OCI-M1 (cell line): ENCODE measurements at regions not wholly inside any gene's neighbourhood (a gene's known extent, or its start where the extent isn't known, plus 50 kb on each side); places are given as distances from the start of the nearest gene placed in this dataset.
A peak's percentile ranks its signal among the peaks of the same experiment; 100 is the strongest.

Experiments used
- DNase-seq: peaks from one replicate; lab custom pipeline; 2025; lab: John Stamatoyannopoulos, UW

DNA sequence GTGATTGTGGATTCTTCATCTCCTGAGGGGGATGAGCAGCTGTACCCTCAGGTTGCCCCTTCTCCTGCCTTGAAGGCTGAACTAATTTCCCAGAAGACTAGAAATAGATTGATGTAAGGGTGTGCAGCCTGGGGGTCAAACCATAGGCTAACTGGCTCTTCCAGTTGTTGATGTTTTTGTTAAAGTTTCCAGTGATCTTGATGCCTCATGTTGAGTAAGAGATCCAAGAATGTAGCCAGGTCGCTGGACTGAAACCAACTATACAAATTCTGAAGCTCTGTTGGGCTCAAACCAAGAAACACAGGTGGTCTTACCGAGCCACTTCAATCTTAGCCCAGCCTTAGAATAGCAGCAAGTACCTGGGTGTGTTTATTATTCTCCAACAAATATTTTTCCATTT is 391.8 kb downstream of the KLF5 start:
- no peak for DNase-seq

DNA sequence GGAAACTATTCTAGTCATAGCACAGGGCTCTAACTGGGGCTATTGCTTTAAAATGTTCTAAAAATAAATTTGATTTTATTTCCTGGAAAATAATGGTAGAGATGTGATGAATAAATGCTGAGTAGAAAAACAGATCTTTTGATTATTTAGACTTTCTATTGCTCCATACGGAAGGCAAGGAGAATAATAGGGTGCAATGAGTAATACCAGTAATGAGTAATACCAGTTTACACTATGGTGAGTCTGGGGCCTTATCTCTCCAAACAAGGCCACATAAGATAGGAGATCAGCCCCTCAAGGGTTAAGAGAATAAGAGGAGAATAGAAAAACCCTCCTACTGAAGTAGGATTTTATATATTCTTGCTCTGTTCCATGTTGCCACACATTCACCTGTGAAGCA is 390.4 kb downstream of the KLF5 start:
- DNase-seq = no peak

DNA sequence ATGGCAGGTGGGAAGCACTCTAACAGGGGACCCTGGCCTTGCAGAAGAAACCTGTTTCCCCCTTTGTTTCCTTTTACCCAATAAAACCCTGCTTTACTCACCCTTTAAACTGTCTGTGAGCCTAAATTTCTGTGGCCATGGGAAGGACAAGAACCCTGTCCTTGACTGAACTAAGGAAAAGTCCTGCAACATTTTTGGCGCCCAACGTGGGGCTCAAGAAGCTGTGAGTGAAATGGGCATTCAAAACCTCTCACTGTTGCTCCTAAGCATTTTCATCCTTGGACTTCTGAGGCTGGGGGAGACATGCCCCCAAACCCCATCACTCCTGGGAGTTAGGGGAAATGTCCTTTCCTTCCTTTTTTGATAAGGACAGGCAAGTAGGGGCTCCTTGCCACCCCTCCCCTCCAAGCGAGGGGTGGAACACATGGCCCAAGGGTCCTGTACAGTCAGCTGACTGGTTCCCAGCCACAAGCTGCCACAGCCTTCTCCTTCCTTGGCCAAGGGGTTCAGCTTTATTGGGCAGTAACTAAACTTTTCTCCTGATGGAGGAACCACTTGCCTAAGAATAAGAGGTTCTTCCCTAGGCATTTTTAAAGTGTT is 381.6 kb downstream of the KLF5 start:
- peak; percentile 45 for DNase-seq

DNA sequence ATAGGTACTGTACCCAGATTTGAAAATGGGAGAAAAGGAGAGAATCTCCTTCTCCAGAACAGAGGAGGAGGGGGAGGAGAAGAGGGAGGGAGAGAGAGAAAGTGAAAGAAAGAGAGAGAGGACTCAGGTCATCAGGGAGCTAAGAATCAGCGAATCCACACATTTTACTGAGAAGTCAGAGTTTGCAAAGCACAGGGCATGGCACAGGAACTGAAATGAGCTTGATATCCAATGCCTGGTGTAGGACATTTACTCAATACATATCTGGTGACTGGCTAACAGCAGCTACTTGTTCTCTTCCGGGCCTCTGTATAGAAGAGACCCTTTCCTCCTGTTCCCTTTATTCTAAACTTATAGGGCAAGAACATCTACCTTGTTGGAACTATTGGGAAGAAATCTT is 375.1 kb downstream of the KLF5 start:
- peak; percentile 78 for DNase-seq

DNA sequence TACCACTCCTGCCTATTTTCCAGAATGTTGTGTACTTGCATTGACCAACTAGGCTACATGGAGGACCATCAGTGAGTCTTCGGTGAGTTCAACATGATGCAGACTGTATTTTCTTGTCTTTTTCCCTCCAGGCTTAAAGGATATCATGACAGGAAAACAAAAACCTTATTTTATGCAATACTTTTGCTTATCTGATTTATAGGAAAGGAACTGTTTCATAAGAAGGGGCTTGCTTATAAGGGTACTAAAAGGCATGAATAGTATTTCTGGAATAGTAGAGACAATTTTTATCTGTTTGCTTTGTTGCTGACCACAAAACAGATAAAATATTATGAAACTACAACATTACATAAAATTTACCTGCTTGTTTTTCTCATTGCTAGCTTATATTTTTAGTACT is 374.7 kb downstream of the KLF5 start:
- peak; percentile 49 for DNase-seq

DNA sequence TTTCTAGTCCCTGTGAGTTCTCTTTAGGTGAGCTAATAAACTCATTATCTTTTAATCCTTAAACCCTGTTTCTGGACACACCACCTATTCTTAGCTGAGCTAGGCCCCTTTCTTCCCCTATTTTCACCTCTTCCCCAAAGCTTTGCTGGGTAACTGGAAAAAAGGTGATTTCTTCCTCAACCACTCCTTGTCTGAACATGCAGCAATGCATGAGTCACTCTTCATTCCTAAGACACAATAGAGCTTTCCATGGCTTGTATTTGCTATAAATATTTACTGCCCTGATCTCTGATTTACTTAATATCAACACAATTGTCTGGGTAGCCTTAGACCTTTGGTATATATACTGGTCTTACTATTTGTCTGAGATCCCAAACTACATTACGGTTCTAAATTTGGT is 370.9 kb downstream of the KLF5 start:
- DNase-seq = no peak

DNA sequence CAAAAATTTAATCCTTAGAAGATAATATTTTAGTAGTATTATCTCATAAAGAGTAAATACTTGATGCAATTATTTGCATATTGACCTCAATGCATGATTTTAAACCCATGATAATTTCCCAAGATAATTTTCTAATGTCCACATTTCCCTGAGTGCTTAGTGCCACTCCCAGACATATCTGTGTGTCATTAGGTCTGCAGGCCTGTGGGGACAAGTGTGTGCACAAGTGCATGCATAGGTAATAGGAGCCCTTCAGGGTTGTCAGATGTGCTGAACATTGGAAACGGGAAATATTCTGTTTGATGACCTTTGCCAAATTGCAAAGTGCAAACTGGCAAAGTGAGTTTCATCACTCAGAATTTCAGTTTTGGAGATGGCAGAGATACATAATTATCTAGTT is 369.9 kb downstream of the KLF5 start:
- no peak for DNase-seq

DNA sequence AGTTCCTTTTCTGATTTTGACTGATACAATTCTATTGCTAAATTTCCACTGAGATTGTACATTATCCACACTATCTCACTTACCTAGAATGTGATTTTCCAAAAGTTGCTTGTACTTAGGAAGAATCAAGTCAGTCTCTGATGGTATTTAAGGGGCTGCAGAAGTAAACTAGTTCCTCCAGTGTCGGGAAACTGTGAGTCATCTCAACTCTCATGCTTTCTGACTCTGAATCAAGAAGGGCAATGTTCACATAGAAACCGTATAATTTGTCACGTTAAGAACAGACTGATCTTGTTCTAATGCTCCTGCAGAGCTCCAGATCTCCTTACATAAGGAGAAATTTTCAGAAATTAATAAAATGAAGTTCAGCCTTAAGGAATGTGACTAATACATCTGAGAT is 369.3 kb downstream of the KLF5 start:
- DNase-seq = no peak

DNA sequence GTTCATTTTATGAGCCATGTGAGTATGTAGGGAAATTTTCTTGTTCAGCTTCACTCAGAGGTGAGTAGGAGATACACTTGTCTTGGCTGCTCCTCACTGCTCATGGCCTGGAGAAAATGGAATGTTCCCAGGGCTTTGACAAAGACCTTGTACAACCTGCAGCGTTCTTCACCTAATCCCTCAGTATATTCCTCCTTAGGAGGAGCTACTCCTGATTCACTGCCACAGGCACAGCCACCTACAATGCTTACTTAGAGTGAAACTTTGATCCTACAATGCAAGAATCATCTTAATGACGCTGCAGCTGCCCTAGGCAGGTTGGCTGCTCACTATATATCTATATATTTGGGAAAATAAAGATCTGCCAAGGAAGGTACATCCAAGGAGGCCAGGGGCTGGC is 364.2 kb downstream of the KLF5 start:
- no peak for DNase-seq

DNA sequence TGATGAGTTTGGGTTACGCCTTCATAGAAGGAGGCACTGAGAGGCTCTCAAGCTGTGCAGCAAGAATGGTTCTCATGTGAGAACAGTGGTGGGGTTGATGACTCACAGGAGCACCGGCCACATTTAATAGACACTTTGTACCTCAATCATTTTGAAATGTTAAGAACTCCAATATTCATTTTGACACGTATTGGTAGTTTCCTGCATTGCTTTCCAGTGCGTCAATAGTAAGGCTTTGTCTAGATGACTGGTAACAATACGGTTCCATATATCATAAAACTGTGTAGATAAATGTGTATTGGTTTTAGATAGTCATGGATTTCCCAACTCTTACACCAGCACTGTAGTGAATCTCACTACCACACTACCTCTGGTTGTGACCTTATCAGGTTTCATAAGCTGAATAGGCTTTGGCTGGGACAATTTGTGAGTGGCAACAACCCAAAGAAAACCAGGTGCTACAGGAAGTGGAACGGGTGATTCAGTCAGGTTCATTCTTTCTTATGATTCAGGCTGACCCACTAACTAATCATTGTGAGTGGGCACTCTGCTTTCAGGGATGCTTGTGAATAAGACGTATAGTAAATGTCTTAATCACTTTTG is 362.6 kb downstream of the KLF5 start:
- no peak for DNase-seq

DNA sequence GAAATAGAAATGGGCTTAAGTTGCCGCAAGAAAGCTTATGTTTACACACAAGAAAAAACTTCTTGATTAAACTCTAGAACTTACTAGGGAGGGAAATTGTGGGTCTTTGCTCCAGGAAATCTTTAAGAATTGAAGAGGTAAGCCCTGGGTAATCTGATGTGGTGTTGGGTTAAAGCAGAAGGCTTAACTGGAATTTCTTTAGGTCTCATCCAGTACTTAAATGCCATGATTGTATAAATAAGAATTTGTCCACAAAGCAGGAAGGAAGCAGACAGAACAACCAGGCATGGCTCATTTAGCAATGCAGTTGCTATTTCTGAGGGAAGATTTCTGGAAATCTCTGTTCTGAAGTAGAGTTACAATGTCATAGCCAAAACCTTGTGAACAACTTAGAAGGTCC is 360.4 kb downstream of the KLF5 start:
- DNase-seq = no peak

DNA sequence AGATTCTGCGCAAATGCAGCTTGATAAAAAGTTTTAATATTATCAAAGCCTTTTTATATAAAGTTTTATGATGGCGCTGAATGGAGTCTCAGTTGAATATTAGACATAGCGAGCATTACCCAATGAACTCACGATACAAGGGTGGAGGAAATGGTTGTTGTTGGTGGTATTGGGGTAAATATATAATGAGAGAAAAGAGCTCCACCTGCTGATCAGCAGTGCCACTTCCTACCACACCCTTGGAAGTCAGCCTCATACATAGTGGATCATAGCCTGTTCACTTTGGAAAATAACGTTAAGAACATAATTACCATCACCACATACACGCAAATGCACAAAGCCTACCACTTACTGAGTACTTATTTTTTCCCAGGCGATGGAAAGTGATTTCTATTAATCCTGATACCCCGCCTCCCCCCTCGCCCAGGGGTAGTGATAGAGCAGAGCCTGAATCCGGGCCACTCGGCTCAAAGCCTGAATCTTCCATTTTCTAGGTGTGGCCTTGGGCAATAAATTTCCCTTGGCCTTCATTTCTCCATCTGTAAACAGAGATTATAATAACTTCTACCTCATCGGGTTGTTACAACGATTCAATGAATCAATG is 358.3 kb downstream of the KLF5 start:
- peak; percentile 13 for DNase-seq

DNA sequence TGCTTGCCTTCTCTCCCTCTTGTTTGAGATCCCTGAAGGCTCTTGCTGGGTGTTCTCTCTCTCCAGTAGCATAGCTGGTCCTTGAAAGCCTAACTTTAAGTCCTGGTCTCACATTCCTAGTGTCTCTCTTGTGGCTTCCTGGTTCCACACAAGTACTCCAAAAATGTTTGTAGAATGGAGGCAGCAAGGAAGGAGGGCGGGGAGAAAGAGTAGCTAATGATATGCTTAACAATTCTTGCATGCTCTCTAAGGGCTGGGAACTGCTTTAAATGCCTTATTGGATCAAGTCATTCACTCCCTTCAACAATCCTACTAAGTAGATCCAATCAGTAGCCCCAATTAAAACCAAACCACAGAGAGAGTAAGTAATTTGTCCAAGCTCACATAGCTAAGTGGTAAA is 357.3 kb downstream of the KLF5 start:
- no peak for DNase-seq

DNA sequence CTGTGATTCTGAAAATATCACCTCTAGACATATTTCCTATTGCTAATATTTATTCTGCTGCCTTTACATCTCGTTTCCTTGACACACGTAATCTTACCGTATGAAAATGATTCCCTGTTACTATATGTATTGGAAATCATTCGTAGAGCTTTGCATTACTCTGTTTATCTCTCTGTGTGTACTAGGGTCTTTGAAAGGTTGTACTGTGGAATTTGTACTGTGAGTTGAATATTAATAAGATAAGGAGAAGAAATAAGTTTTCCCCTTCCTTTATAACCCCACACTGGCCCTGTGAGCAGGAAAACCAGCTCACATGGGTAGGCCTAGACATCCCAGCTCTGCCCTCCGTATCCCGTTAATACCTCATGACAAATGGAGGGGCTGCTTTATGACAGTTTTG is 354.9 kb downstream of the KLF5 start:
- no peak for DNase-seq

DNA sequence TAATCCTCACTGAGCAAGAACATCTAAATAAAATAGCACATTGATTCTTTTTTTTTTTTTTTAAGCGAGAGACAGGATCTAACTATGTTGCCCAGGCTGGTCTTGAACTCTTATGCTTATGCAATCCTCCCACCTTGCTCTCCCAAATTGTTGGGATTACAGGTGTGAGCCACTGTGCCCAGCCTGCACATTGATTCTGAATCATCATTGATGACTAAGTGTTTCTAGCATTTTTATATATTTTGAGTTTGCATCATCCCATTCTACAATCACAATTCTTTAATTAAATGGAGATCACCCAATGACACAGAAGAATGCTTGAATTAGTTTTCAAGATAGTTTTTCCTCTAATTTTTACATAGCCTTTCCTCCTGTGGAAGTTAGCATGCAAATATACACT is 354.1 kb downstream of the KLF5 start:
- no peak for DNase-seq

DNA sequence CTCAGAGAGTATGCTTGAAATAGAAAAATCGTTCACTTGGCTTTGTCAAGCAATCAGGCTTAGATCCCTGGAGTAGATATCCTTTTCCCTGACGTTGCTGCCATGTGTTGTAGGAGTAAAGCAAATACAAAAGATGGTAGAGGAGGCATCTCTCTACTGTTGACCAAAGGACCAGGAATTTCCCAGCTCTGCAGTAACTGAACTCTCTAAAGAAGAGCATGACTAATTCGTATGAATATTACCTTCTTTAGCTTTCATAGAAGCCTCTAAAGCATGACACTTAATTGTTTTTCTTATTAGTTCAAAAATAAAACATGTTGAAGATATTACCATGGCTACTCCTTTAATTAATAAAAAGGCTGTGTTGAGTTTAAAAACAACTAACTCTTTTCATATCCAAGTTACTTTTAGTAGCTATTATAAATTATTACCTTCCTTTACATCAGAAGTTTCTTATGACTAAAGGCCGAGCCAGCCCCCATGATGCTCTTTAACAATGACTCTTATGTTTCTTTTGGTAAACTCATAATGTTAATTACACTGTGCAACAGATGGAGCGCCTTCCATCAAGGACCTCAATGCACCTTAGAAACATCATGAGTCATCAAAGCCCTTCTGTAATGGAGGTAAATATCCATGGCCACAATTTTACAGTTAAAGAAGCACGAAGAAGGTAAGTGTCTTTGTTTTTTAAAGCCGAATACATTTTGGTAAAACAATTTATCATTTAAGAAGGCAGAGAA is 352.4 kb downstream of the KLF5 start:
- DNase-seq = no peak

DNA sequence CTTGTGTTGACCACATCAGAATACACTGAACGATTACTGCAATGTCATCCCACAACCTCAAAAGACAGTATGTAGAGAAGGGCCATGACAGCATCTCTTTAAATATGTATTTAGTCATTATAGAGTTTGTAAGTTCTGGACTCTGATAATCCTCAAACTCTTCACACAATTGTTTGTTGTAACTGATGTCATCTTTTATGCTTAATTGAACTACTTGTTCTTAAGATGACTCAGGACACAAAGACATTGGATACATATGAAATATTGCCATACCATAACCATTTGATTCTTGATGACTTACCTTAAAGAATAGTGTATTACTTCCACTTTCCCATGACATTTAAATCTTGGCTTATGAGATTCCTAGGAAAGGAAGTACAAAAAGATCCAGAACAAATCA is 347.6 kb downstream of the KLF5 start:
- no peak for DNase-seq

DNA sequence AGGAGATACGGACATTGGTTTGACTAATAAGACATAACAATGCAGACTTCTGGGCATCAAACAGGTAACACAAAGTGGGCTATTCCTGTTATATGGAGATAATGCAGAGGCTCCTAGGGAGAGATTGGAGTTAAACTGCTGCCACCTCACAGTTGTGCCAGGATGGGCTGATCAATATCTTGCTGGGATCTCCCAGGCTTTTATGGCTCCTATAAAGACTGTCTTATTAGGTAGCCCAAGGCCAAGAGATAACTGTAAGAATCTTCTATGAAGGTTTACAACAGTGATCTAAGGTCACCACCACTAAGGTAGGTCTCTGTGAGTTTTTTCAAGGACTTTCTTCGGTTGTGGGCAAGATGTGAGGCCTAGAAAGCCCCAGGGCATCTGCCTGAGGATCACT is 345.8 kb downstream of the KLF5 start:
- no peak for DNase-seq

DNA sequence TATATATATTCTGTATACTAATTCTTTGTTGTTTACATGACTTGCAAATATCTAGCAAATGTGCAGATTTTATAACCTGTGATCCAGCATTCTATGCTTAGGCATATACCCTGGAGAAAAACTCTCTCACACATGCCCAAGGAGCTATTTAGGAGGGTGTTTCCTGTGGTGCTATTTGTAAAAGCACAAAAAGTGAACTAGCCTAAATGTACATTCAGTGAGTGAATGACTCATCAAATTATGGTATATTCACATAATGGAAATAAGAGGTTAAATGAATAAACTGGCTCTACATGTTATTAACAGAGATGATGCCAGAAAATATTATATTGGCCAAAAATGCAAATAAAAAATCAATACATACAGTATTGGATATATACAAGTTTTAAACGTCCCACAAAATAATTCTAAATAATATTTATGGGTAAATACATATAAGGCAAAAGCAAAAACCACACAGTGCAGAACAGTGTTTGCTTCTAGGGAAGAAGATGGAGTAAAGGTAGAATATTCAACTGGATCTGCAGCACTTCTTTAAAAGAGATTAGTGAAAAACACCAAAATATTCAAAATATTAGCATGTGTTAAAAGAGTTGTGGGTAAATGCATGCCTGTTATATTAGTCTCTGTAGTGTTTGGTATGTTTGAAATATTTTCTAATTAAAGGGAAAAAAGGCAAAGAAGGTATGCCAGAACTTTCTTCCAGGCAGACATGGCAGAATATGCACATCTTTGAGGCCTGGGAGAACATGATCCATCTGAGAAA is 344.7 kb downstream of the KLF5 start:
- peak; percentile 26 for DNase-seq

DNA sequence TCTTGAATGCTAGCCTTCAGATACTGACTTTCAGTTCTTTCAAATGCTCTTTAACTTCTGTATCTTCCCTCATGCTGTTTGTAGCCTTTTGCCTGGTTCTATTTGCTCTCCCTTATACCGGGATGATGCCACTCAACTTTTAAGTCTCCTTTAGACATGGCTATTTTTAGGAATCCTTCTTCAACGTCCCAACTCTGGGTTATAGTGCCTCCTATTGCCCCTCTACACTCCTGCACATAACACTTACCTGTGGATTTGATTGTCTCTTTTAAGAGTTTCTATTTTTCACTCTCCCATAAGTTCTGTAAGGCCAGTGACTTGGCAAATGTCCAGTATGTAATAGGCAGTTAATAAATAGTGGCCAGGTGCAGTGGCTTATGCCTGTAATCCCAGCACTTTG is 343.0 kb downstream of the KLF5 start:
- no peak for DNase-seq

DNA sequence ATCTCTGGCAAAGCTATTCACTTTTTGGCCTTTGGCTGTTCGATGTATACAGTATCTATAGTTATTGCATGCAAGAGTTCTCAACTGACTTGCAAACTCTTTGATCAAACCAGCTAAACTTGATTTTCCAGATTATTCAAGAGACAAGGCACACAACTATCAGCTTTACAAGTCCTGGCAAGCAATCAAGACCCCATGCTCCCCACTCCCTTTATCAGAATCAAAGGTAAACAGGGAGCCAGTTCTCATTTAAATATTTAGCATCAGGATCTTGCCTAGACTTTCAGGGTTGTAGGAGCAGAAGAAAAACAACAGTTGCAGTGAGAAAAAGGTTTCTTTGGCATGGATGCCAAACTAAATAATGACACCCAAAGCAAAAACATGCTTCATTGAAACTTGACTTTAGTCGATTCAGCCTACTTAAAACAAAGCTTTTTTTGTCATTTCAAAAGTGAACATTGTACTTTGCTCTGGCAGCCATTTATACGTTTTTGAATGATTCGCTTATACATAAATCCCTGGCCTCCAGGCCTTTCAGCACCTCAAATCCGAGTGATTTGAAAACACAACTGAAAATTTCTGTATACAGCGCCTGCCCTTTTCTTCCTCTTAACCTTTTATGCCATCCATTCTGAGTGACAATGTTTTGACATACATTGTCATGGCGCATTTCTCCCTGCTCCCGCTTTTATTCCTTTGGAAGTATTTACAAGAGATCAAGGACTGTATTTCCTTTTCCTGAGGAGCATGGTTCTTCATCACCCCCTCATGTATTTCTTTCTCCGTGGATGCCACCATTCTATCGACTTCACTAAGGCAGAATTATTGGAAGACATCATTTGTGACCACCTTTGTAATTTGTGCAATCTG is 340.8 kb downstream of the KLF5 start:
- no peak for DNase-seq
